Stimulated activated CD4-positive, alpha-beta T cell treated with anti-CD3 and anti-CD28 coated beads, Interleukin-4, amount 100 ng/mL, for 24 hours (primary cell): ENCODE measurements at regions not wholly inside any gene's neighbourhood (a gene's known extent, or its start where the extent isn't known, plus 50 kb on each side); places are given as distances from the start of the nearest gene placed in this dataset.

Experiments used
- DNase-seq: peaks from one replicate; pipeline ENCODE4 v3.0.0-alpha.2; 2020

- DNase-seq, result no peak
These were observed 64.3 kb upstream of the RET start for GRCh38 chr10:43012578-43012977.

GRCh38 chr10:43013065-43013464, 63.8 kb upstream of the RET start:
- no peak for DNase-seq

- DNase-seq, result no peak
These were observed 52.3 kb upstream of the RET start for GRCh38 chr10:43024524-43024923.

- no peak for DNase-seq
These were observed 51.7 kb upstream of the RET start for GRCh38 chr10:43024942-43025700.

- no peak for DNase-seq
These were observed 50.6 kb upstream of the RET start for GRCh38 chr10:43026039-43026973.
